NCI-H748 treated with DMSO at 0.1 percent for 48 hours (cell line): ENCODE measurements at regions not wholly inside any gene's neighbourhood (a gene's known extent, or its start where the extent isn't known, plus 50 kb on each side); places are given as distances from the start of the nearest gene placed in this dataset.
"Not testable (repeated sequence)": the region's sequence is repeated elsewhere in the genome, so short reads cannot be mapped to it uniquely, and the experiment has no call there.

Experiments used
- DNase-seq: peaks from one replicate; lab custom pipeline; 2025; lab: John Stamatoyannopoulos, UW

DNA sequence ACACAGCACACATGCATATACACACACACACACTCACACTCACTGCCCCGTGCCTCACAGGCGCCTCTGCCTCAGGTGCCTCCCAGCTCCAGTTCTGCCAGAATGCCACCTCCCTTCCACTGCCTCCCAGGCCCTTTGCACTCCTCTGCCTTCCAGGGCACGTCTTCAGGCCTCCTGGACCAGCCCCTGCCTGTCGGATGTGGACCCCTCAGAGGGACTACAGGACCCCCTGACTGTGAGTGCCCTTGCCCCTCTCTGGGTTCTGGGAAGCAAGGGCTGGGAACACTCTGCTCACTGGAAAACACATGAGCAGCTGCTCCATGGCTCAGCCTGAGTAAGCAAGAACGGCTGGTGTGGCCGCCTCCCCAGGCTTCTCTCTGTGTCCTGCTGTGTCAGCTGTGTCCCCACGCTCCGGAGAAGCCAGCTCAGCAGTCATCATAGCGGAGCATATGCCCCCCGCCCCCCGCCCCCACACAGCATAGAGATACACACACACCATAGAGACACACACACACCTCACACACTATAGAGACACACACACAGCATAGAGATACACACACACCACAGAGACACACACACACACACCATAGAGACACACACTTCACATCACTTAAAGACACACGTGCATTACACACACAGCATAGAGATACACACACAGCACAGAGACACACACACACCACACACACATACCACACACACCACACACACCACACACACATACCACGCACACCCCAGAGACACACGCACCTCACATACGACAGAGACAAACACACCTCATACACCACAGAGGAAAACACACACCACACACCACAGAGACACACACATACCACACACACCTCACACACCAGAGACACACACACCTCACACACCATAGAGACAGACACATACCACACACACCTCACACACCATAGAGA, 271.3 kb downstream of the CYRIA start:
- no peak for DNase-seq

DNA sequence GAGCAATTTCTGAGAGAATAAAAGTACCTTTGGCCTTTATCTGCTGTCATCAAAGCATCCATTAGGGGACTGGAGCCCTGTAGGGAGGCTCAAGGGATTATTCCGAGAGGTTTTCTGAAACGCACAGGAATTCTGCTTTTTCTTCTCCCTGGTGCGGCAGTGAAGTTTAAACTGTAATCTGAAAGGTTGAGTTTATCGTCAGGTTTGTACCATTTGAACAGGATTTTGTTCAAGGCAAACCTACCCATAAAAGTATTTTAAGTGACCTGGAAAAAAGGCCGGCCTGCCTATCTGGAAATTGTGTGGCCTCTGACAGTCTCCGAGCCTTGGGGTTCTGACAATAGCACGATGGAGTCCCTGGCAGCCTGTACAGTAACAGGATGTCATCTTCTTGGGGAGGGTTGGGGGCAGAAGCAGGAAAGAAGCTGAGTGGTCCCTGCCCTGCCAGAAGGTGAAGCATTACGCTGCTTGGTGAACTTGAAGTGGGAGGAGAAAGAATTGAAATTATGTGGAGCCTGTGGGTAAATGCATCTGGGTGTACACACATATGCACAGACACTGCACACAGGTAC, 272.0 kb downstream of the CYRIA start:
- no peak for DNase-seq

DNA sequence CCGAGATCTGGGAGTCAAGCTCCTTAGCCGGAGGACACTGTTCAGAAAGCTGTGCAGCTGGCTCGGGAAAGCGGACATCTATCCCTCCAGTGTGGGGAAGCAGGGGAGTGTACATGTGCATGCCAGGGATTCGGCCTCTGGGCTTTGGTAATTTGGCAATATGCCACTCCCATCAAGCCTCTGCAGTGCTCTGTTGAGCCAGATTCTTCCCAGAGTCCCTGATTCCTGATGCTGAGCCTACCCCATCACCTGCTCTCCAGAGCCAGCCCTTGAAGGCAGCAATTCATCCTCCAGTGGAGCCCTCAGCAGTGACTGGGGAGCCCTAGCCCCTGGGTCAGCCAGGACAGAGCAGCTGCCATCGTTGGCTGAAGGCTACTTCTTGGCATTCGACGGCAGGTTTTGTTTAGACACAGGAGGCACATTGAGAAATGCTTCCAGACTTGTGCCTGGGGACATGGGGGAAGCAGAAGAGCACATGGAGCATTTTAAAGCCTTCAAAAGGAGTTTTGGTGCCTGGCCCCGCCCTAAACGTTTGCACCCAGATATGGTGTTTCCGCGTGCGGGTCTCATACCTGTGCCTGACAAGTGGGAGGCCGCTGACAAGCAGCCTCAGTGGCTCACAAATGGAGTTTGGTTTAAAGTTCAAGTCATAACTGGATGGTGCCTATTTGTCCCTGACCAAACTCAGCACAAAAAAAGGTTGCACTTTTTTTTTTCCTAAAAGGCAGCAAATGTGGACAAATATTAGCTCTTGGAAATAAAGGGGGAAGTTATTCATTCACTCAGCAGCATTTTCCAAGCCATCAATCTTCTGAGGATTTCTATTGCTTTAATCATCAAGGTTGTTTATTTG, 272.8 kb downstream of the CYRIA start:
- DNase-seq: no peak

DNA sequence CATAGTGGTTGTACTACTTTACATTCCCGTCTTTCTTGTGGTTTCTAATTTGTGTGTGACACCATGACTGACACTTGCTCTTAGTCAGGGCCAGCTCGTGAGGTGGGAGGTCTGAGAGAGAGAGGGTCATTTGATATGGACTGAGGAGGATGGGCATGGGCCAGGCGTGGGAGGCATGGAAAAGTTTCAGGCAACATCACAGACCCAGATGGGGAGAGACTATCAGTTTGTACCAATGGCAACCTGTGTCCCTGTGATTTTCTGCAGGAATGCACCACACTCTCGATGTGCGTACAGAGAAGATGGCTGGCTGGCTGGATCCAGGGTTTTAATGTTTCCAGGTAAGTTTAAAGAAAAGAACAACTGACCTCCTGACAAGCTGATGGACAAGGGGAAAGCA, 273.6 kb downstream of the CYRIA start:
- DNase-seq: no peak

DNA sequence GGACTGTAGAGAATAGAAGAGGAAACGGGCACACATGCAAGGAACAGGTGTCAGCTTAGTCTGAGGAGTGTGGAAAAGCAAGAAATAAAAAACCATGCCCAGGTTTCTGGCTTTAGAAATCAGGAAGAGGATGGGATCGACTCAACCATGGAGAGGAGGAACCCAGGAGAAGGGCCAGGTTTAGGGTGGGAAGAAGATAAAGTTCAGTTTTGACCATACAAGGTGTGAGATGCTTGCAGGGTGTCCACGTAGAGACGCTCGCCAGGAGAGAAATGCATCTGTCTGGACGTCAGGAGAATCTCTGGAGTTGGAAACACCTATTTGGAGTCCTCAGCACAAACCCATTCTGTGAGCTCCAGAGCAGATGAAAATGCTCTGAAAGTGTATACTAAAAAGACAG, 275.1 kb downstream of the CYRIA start:
- DNase-seq: no peak

DNA sequence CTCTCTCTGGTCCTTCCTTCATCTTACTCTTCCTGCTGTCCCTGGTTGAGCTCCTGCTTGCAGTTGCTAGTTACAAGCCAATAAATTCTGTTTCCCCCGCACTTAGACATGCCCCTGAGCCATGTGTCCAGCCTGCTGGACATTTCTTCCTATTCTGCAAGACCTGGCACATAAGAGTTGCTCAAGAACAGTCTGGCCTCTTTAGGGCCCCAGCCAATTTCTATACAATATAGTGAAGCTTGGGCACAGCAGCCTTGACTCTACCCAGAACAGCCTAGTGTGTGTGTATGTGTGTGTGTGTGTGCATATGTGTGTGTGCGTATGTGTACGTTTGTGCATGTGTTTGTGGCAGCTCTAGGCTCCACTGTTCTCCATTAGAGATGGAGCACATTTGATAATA, 276.0 kb downstream of the CYRIA start:
- no peak for DNase-seq

DNA sequence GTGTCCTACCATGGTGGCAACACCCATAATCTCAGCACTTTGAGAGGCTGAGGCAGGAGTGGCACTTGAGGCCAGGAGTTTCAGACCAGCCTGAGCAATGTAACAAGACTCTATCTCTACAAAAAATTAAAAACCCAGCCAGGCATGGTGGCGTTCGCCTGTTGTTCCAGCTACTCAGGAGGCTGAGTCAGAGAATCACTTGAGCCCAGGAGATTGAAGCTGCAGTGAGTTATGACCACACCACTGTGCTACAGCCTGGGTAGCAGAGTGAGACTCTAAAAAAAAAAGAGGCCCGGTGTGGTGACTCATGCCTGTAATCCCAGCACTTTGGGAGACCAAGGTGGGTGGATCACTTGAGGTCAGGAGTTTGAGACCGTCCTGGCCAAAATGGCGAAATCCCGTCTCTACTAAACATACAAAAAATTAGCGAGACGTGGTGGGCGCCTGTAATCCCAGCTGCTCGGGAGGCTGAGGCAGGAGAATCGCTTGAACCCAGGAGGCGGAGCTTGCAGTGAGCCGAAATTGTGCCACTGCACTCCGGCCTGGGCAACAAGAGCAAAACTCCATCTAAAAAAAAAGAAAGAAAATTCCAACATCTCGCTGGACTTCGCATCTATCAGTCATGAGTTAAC, 277.3 kb downstream of the CYRIA start:
- not testable (repeated sequence) for DNase-seq

DNA sequence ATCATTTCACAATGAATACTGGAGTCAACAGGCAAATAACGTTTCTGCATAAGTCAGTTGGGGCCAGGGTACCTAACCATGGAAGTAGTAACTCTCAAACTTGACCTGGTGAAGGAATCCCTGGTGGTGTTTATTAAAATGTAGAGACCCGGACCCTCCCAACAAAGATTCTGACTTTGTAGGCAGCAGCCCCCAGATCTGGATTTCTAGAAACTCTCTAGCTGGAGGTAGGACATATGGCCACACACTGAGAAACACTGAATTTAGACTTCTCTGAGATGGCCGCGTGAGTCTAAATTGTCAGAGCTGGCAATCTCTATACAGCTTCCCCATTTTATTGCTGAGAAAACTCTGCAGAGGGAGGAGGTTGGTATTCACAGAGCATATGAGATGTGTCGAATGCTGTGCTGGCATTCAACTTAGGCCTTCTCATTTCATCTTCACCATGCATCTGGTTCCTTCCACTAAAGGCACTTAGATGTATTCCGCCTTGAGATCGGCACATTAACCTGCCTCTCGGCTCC, 278.1 kb downstream of the CYRIA start:
- DNase-seq: no peak

DNA sequence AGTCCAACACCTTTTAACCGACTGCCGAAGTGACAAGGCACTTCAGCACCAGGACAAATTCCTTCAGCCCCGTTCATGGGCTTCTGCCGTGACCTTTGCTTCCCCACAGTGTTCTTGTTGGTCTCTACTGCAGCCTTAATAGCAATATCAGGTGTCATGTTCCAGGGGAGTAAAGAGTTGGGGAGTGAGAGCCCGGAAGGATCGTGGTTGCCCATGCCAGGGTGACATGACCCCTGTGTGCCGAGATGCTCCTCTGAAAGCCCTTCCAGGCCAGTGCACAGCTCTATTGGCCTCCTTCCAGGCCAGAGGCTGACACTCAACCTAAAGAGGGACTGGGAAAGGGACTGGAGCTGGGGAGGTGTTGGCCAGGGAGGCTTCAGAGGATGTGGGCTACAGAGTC, 279.2 kb downstream of the CYRIA start:
- DNase-seq: no peak

DNA sequence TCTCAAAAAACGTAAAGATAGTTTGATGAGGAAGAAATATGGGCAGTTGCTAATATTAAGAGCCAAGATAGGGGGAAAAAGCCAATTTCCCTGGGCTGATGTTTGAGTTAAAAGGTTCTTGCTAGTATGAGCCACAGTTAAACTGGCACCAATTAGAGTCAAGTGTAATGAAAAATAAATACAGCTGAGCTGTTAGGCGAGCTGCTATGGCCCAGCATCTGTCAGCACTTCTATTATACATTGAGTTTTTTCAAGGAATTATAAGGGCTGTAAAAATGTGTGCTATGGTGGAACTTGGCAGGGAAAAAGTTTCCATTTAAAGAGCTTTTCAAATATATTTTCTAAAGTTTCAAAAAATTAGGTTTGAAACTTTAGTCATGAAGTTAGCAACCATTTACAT, 279.6 kb downstream of the CYRIA start:
- DNase-seq: no peak

DNA sequence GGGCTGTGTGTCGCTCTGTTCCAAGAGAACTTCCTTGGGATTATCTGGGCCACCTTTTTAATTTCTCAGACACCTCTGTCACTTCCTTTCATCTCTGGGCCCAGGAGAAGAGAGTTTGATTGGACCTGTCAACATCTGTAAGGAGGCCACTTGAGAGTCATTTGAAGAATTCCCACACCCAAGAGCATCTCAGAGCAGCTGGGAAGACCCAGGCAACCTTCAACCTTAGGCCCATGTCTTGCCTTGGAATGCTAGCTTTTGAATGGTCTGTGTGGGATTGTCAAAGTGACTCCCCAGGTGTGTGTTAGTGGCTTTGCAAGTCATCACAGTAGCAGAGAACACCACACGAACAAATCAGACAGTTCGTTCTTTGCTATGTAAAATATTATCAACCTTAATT, 280.3 kb downstream of the CYRIA start:
- DNase-seq: no peak

DNA sequence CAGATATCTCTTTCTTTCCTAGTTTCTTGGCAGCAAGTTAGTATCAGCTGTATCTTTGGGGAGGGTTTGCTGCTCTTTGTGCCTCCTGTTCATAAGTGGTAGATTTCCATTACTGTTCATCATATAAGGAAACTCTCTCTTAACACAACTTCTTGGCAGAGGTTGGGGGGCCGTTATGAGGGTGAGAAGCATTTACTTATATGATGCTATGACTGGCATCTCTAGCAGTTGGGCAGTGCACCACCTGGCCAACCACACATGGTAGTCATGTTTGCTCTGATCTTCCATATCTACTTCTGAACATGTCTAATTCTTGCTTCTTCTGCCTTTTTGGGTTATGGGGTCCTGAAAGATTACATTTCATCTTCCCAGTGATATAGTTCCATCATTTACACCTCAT, 282.2 kb downstream of the CYRIA start:
- no peak for DNase-seq

DNA sequence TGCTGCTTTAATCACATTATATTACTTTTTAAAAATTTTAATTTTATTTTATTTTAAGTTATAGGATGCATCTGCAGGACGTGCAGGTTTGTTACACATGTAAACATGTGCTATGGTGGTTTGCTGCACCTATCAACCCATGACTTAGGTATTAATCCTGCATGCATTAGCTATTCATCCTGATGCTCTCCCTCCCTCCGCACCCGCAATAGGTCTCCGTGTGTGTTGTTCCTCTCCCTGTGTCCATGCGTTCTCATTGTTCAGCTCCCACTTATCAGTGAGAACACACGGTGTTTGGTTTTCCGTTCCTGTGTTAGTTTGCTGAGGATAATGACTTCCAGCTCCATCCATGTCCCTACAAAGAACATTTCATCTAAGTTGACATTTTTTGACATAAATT, 283.2 kb downstream of the CYRIA start:
- no peak for DNase-seq

DNA sequence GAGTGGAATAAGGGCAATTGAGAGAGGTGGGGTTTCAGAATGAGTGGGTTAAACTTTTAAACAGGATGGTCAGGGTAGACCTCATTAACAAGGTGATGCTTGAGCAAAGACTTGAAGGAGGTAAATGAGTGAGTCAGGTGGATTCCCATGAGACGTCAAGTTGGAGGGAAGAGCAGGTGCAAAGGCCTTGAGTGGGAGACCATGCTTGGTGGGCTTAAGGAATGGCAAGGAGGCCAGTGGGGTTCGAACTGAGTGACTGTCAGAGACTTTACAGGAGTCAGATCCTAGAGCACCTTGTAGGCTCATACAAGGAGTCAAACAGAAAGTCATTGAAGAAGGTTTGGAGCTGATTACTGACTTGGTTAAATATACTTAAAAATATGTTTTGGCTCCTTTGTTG, 284.1 kb downstream of the CYRIA start:
- no peak for DNase-seq

DNA sequence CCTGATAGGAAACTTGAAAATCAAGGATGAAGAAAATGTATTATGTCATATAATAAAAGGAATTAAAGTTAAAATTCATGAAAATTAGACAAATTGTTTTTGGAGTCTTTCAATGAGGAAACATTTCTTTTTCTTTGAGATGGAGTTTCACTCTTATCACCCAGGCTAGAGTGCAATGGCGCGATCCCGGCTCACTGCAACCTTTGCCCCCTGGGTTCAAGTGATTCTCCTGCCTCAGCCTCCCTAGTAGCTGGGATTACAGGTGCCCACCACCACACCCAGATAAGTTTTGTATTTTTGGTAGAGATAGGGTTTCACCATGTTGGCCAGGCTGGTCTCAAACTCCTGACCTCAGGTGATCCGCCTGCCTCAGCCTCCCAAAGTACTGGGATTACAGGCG, 285.7 kb downstream of the CYRIA start:
- DNase-seq: not testable (repeated sequence)

DNA sequence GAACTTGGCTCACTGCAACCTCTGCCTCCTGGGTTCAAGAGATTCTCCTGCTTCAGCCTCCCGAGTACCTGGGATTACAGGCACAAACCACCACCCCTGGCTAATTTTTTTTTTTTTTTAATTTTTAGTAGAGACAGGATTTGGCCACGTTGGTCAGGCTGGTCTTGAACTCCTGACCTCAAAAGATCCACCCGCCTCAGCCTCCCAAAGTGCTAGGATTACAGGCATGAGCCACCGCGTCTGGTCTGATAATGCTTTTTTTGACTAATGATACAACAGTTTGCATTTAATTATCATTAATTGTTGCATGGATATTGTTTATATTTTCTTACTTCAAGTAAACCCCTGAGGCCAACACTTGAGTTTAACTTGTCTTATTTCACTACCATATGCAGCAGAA, 286.6 kb downstream of the CYRIA start:
- DNase-seq: not testable (repeated sequence)

DNA sequence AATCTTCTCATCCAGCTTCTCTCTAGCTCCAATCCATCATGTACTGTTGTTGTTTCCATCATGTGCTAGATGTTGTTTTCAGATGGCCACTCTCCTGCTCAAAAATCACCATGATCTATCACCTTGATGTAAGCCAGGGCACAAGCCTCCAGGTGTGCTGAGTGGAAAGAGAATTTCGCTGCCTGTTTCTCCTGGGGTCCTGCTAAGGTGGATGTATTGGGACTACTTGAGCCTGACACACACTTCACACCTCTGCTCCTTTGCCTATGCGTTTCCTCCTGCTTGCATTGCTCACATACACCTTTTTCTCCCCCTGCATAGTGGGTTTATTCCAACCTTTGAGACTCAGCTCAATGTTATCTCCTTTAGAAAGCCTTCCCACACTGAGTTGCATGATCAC, 287.6 kb downstream of the CYRIA start:
- DNase-seq: no peak

DNA sequence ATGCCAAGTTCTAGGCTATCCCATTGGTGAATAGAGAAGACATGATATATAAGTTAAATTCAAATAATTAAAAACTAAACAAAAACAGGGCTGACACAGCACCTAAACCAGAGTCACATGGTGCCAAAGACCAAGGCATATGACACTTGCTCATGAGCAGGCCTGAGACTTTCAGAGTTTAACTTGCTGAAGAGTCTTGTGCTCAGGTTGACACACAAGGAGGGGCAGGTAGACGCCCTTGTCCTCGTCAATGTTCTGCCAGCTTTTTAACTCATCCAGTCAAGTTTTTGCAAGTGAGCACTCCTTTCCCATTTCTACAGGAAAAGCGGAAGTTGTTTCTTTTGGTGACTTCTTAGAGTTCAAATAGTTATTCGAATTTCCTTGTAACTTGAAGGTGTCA, 289.7 kb downstream of the CYRIA start:
- no peak for DNase-seq

DNA sequence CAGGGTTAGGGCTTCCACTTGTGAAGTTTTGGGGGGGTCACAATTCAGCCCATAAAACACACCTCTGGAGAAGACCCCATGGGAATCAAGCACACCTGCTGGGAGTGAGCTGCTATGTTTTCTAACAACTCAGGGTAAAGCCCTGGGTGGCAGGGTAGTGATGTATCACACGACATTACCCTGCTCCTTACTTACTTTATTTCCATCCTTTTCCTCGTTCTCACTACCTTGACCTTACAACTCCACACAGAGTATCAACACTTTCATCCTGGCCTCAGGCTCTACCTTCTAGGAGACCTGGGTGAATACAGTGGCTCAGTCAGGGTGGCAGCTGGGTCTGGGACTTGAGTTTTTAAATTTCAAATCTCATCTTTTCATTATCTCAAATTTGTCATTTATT, 290.3 kb downstream of the CYRIA start:
- DNase-seq: no peak

DNA sequence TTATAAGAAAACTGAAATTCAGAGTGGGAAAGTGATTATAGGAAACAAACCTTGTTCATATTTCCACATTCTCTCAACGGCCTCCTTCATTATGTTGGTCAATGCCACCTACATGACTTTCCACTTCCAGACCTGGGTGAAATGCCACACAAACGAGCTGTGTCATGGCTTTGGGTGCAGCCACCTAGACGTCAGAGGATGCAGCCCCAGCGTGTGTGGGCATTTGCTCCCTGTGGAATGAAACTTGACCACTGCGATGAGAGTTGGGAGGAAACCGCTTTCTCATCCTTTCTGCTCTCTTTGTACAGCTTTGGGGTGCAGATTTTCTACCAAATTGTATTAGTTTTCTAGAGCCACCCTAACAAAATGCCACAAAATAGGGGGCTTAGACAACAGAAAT, 291.0 kb downstream of the CYRIA start:
- DNase-seq: no peak

DNA sequence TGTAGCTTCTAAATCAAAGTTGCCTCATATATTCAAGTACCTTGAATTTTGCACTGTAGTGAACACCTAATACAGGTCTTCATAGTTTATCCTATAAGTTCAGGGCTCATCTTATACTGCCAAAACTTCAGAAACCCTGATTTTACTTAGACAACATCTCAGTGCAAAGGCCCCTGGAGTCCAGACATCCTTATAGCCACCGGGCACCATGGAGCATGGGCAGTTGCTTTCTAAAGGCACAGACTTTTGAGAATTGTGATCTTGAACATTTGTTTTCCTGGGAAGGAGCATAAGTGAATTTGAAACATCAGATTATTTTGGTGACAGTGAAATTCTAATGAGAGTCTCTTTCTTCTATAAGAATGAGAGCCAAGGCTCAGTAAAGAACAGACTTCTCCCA, 292.3 kb downstream of the CYRIA start:
- no peak for DNase-seq

DNA sequence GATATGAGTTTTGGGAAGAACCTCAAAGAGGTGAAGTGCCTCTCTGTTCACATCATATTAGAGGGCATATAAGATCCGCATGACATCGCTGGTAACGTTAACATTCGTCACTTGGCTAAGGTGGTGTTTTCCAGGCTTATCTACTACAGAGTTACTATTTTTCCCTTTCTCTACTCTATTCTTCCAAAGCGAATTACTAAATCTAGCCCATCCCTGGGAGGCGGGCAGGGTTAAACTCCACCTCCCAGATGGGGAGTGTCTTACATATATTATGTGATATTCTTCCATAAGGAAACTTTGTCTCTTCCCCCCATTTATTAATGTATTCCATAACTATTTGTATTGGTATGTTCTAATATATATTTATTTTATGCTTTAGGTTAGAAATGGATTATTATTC, 293.9 kb downstream of the CYRIA start:
- no peak for DNase-seq
